Colonic mucosa (tissue), 4 donors: ENCODE measurements at regions not wholly inside any gene's neighbourhood (a gene's known extent, or its start where the extent isn't known, plus 50 kb on each side); places are given as distances from the start of the nearest gene placed in this dataset.
"Not testable (repeated sequence)": the region's sequence is repeated elsewhere in the genome, so short reads cannot be mapped to it uniquely, and the experiment has no call there.

ENCODE experiments used
- DNase-seq: peaks from one replicate; pipeline ENCODE4 v3.0.0-alpha.2; 2020
- H3K27ac ChIP-seq: fragments of 200-600 bp; one replicate; pipeline ENCODE4 v1.8.0; 2021
- H3K27me3 ChIP-seq: fragments of 200-600 bp; one replicate; pipeline ENCODE4 v1.8.0; 2021
- H3K36me3 ChIP-seq: fragments of 200-600 bp; one replicate; pipeline ENCODE4 v1.8.0; 2021
- H3K4me1 ChIP-seq: fragments of 200-600 bp; one replicate; pipeline ENCODE4 v1.8.0; 2021; ENCODE audit warnings: mild to moderate bottlenecking
- H3K4me3 ChIP-seq: fragments of 200-600 bp; one replicate; pipeline ENCODE4 v1.8.0; 2021
- H3K9ac ChIP-seq, 2 donors: one replicate each; pipeline ENCODE4 v1.7.0; 2013; ENCODE audit warnings: control low read depth in 2 of 2, low read depth in 2 of 2, low read length in 2 of 2
- H3K9me3 ChIP-seq: fragments of 200-600 bp; one replicate; pipeline ENCODE4 v1.8.0; 2021
- intact Hi-C: fragments of 100-400 bp; cut with DNase I; formaldehyde crosslinking; loops from one replicate; pipeline ENCODE4 v1.14.1; 2022
- TF ChIP-seq, protein P1 (sequence below): fragments of 200-600 bp; IDR thresholded peaks from one replicate; pipeline ENCODE4 v1.8.0; 2022; ENCODE audit warnings: antibody characterized with exemption, mild to moderate bottlenecking
- donor health status: healthy.
- donor health status: DM: no; HTN: no; CAD: no.
- donor health status: DM: no; HTN: no; CAD: no.

- Histone ChIP-seq H3K4me1 (no peaks in the 10 kb centered on the region), H3K9ac (no peak overlapping the region), H3K27ac (no peak overlapping the region), H3K27me3 (no peaks in the 10 kb centered on the region), H3K36me3 (no peaks in the 10 kb centered on the region), H3K4me3 (no peak overlapping the region), H3K9me3 (no peaks in the 10 kb centered on the region)
- no peak for DNase-seq
- TF ChIP-seq, protein P1, sequence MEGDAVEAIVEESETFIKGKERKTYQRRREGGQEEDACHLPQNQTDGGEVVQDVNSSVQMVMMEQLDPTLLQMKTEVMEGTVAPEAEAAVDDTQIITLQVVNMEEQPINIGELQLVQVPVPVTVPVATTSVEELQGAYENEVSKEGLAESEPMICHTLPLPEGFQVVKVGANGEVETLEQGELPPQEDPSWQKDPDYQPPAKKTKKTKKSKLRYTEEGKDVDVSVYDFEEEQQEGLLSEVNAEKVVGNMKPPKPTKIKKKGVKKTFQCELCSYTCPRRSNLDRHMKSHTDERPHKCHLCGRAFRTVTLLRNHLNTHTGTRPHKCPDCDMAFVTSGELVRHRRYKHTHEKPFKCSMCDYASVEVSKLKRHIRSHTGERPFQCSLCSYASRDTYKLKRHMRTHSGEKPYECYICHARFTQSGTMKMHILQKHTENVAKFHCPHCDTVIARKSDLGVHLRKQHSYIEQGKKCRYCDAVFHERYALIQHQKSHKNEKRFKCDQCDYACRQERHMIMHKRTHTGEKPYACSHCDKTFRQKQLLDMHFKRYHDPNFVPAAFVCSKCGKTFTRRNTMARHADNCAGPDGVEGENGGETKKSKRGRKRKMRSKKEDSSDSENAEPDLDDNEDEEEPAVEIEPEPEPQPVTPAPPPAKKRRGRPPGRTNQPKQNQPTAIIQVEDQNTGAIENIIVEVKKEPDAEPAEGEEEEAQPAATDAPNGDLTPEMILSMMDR, result no peak
- intact Hi-C loops, result no loop called here
Measured at GRCh38 chr5:120817044-120817985, 353.2 kb downstream of the PRR16 start.

DNA sequence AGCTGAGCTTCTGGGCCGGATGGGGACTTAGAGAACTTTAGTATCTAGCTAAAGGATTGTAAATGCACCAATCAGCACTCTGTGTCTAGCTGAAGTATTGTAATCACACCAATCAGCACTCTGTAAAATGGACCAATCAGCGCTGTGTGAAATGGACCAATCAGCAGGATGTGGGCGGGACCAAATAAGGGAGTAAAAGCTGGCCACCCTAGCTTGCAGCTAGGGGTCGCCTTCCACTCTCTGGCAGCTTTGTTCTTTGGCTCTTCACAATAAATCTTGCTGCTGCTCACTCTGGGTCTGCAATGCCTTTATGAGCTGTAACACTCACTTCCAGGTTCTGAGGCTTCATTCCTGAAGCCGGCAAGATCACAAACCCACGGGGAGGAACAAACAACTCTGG is 354.0 kb downstream of the PRR16 start:
- Histone ChIP-seq H3K9me3 (no peaks in the 10 kb centered on the region), H3K4me1 (no peaks in the 10 kb centered on the region), H3K36me3 (no peaks in the 10 kb centered on the region), H3K27me3 (no peaks in the 10 kb centered on the region), H3K4me3 (no peak overlapping the region), H3K27ac (no peak overlapping the region), H3K9ac (no peak overlapping the region)
- no peak for DNase-seq
- TF ChIP-seq, protein P1, result no peak
- intact Hi-C loops, result no loop called here

- Histone ChIP-seq H3K4me3 (no peak overlapping the region), H3K27me3 (no peaks in the 10 kb centered on the region), H3K27ac (no peak overlapping the region), H3K9ac (no peak overlapping the region), H3K36me3 (no peaks in the 10 kb centered on the region), H3K9me3 (no peaks in the 10 kb centered on the region), H3K4me1 (no peaks in the 10 kb centered on the region)
- intact Hi-C loops, result no loop called here
- TF ChIP-seq, protein P1, result no peak
- DNase-seq, result no peak
Measured at GRCh38 chr5:120823328-120823727, 359.2 kb downstream of the PRR16 start.

DNA sequence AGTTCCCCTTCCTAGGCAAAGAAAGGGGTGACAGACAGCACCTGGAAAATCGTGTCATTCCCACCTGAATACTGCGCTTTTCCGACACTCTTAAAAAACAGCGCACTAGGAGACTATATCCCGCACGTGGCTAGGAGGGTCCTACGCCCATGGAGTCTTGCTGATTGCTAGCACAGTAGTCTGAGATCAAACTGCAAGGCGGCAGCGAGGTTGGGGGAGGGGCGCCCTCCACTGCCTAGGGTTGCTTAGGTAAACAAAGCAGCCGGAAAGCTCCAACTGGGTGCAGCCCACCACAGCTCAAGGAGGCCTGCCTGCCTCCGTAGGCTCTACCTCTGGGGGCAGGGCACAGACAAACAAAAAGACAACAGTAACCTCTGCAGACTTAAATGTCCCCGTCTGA is 367.5 kb downstream of the PRR16 start:
- H3K9ac ChIP-seq, H3K9me3 ChIP-seq, H3K27me3 ChIP-seq, intact Hi-C loops, DNase-seq, H3K27ac ChIP-seq, H3K36me3 ChIP-seq, H3K4me1 ChIP-seq, H3K4me3 ChIP-seq: not testable (repeated sequence)

- intact Hi-C loops, result no loop called here
- no peak for DNase-seq
- no peaks in the 10 kb centered on the region for H3K9me3 ChIP-seq
- H3K27ac ChIP-seq, result no peak overlapping the region
- no peak overlapping the region for H3K9ac ChIP-seq
- TF ChIP-seq, protein P1, result no peak
- no peaks in the 10 kb centered on the region for H3K4me1 ChIP-seq
- H3K36me3 ChIP-seq, result no peaks in the 10 kb centered on the region
- no peaks in the 10 kb centered on the region for H3K27me3 ChIP-seq
- no peak overlapping the region for H3K4me3 ChIP-seq
Measured at GRCh38 chr5:120841830-120842229, 377.7 kb downstream of the PRR16 start.

DNA sequence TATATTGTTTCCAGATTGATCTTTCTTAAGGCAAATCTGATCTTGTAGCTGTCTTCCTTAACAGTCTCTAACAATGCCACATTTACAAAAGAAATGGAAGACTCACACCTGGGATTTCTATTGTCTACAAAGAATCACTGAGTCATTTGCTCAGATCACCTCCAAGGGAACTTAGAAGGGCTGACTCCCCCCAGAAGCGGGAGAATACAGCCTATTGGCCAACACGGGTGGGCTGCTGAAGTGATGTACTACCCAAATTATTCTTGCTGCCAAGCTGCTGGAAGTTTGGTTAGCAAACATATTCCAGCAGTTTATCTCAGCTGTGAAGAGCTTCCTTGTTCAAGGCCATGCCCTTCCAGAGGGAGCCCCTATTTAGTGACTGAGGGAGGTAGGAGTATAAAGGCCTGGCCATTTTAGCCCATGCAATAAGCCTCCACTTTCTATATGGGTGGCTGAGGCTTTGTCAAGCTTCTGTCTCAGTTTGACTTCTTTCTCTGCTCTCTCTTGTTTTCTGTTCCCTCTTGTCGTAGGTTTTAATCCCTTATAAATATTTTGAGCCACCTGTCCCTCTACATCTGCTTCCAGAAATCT is 379.4 kb downstream of the PRR16 start:
- TF ChIP-seq, protein P1, result no peak
- no peak for DNase-seq
- H3K27ac ChIP-seq, result no peak overlapping the region
- no peak overlapping the region for H3K9ac ChIP-seq
- H3K36me3 ChIP-seq, result no peaks in the 10 kb centered on the region
- no peaks in the 10 kb centered on the region for H3K27me3 ChIP-seq
- no peaks in the 10 kb centered on the region for H3K9me3 ChIP-seq
- intact Hi-C loops, result no loop called here
- H3K4me3 ChIP-seq, result no peak overlapping the region
- H3K4me1 ChIP-seq, result no peaks in the 10 kb centered on the region
